IPS-15b (cell line): ENCODE measurements at regions not wholly inside any gene's neighbourhood (a gene's known extent, or its start where the extent isn't known, plus 50 kb on each side); places are given as distances from the start of the nearest gene placed in this dataset.
"Not testable (repeated sequence)": the region's sequence is repeated elsewhere in the genome, so short reads cannot be mapped to it uniquely, and the experiment has no call there.

Experiments used
- H3K27me3 ChIP-seq: one replicate; pipeline ENCODE4 v1.6.1; 2013; ENCODE audit warnings: low read length; ENCODE audit not compliant: control insufficient read depth, insufficient read depth
- H3K36me3 ChIP-seq: one replicate; pipeline ENCODE4 v1.6.1; 2013; ENCODE audit warnings: low read length; ENCODE audit not compliant: control insufficient read depth, insufficient read depth
- H3K4me1 ChIP-seq: one replicate; pipeline ENCODE4 v1.6.1; 2013; ENCODE audit warnings: mild to moderate bottlenecking, low read length; ENCODE audit not compliant: control insufficient read depth, insufficient read depth
- H3K4me3 ChIP-seq: one replicate; pipeline ENCODE4 v1.5.1; 2013; ENCODE audit warnings: low read depth, low read length
- H3K9ac ChIP-seq: one replicate; pipeline ENCODE4 v1.6.1; 2013; ENCODE audit warnings: low read depth, mild to moderate bottlenecking, low read length
- H3K9me3 ChIP-seq: one replicate; pipeline ENCODE4 v1.6.1; 2013; ENCODE audit warnings: mild to moderate bottlenecking, low read length; ENCODE audit not compliant: control insufficient read depth, insufficient read depth

DNA sequence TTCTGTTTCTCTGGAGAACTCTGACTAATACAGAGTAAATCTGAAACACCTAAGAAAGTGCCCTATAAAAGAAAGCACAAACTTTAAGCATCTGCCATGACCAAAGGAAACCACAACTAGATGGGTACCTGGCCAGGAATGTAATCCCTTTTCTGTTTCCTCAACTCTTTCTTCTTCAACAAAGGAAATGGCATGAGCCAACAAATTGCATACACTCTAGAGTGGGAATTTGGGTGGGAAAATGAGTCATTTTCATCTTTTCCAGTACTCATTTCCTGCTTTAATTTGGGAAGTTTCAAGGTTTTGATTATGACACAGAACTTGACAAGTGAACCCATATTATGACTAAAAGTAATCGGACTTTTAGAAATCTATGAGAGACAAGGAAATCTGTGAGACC, 349.2 kb upstream of the RORB start:
- Histone ChIP-seq H3K27me3 (no peaks in the 10 kb centered on the region), H3K9ac (no peak overlapping the region), H3K4me3 (no peak overlapping the region), H3K4me1 (no peaks in the 10 kb centered on the region), H3K36me3 (no peaks in the 10 kb centered on the region), H3K9me3 (no peaks in the 10 kb centered on the region)

DNA sequence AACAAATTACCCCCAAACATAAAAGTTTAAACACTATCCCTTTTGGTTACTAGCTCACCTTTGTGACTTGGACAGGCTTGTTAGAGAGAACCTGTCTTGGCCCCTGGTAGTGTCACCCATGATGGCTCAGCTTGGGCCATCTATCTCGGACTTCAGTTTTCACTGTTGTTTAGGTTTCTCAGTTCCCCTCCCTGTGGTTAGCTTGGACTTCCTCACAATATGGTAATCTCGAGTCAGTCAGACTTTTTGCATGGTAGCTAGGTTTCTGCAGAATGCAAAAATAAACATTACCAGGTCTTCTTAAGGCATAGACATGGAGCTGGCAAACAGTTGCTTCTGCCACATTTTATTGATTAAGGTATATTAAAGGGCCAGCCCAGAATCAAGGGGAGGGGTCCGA, 324.3 kb upstream of the RORB start:
- H3K4me1 ChIP-seq: no peaks in the 10 kb centered on the region
- no peaks in the 10 kb centered on the region for H3K9me3 ChIP-seq
- H3K4me3 ChIP-seq: no peak overlapping the region
- no peaks in the 10 kb centered on the region for H3K27me3 ChIP-seq
- no peak overlapping the region for H3K9ac ChIP-seq
- H3K36me3 ChIP-seq: no peaks in the 10 kb centered on the region

DNA sequence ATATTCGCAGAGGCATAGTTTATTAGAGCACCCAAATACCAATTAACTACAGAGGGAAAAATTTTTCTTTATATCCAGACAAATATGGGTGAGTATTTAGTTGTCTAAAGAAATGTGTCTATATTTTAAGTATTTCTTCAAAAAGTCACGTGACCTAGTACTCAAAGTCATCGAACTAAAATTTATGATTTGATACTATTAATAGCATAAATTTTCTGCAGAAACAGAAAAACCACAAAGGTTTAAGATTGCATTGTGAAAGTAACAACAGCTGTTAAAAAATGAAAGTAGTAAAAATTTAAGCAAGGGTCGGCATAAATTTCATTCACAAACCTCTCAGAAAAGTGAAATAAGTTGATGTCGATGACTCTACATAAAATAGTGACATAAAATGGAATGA, 323.9 kb upstream of the RORB start:
- Histone ChIP-seq H3K9me3 (no peaks in the 10 kb centered on the region), H3K4me3 (no peak overlapping the region), H3K27me3 (no peaks in the 10 kb centered on the region), H3K4me1 (no peaks in the 10 kb centered on the region), H3K9ac (no peak overlapping the region), H3K36me3 (no peaks in the 10 kb centered on the region)

DNA sequence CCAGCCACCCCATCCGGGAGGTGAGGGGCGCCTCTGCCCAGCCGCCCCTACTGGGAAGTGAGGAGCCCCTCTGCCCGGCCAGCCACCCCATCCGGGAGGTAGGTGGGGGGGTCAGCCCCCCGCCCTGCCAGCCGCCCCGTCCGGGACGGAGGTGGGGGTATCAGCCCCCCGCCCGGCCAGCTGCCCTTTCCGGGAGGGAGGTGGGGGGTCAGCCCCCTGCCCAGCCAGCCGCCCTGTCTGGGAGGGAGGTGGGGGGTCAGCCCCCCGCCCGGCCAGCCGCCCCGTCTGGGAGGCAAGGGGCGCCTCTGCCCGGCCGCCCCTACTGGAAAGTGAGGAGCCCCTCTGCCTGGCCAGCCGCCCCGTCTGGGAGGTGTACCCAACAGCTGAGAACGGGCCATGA, 299.4 kb upstream of the RORB start:
- H3K9me3 ChIP-seq, H3K36me3 ChIP-seq, H3K9ac ChIP-seq, H3K27me3 ChIP-seq, H3K4me3 ChIP-seq, H3K4me1 ChIP-seq: not testable (repeated sequence)

DNA sequence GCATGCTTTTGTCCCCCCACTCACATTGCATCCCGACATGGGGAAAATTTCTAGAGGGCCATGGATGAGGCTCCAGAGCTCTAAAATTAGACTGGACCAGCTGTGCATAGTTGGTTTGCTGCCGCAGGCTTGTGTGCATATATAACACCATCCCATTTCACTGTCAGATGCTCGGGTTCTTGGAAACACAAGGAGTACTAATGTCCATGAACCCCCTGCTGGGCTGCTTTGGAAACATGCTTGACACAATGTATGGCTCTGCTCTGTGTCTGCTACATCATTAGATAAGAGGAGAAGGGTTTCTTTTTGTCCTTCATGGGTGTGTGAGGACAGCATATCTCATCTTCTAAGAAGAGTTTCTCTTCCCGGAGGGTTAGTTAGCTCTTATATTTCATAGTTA, 292.1 kb upstream of the RORB start:
- Histone ChIP-seq H3K9me3 (no peaks in the 10 kb centered on the region), H3K4me1 (no peaks in the 10 kb centered on the region), H3K27me3 (no peaks in the 10 kb centered on the region), H3K9ac (no peak overlapping the region), H3K36me3 (no peaks in the 10 kb centered on the region), H3K4me3 (no peak overlapping the region)

DNA sequence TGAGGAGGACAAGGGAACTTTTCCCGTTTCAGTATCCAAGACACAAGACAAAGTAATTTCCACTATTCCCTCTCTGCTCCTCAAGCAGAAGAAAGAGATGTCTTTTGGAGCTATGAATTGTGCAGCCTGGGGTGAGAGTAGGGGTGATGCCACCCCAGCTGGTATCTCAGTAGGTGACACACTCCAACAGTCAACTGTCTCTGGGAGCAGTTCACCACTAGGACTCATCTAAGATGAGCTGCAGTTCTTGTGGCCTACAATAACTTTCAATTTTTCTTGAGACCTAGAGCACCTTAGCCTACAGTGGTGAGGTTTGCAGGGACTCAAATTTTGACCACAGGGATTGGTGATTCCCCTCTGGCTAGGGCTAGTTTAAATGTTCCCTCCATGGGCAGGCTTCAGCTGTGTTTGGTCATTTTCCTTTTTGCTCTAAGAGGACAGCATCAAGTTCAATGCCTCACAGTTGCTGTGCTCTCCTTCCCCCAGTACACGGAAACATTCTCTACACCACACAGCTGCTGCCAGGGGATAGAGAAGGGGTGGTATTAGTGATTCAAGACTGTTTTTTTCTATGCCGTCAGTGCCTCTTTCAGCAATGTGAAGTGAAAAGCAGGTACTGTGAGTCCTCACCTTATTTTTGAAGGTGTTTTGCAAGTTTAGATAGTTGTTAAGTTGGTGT, 278.6 kb upstream of the RORB start:
- H3K9me3 ChIP-seq: no peaks in the 10 kb centered on the region
- peaks cover 5% of the 10 kb centered on the region for H3K4me1 ChIP-seq
- H3K9ac ChIP-seq: no peak overlapping the region
- no peak overlapping the region for H3K4me3 ChIP-seq
- no peaks in the 10 kb centered on the region for H3K27me3 ChIP-seq
- no peaks in the 10 kb centered on the region for H3K36me3 ChIP-seq

DNA sequence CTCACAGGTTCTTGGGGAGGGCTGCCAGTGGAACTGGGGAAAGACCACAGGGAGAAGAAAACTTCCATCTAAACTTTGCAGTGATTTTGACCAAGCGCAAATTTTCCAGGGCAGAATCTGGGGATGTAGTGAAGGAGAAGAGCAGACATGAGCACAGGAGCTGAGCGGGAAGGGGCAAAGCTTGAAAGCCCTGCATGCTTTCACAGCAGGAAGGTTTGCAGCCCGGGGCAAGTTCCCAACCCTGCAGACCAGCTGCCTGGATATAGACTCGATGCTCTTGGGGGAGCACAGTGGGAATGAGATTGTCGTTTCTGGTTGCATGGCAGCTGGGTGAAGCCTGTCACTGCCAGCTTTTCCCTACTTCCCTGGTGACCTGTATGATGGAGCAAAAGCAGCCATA, 276.8 kb upstream of the RORB start:
- Histone ChIP-seq H3K9ac (no peak overlapping the region), H3K36me3 (no peaks in the 10 kb centered on the region)

DNA sequence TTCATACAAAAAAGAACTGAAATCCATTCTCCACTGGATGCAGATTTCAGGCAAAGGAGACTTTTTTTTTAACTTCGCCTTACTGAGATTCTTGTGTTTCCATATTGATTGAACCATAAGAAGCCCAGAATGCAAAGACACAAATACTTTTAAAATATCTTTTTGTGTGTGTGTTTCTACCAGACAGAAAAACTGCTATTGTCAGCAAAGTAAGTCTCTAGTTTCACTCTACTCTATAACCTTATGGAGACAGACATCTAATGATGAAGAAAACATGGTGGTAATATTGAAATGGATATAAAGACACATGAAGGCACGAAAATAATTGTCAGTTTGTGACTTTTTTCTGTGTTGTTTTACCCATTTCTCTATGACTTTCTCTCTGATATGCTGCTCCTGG, 260.3 kb upstream of the RORB start:
- Histone ChIP-seq H3K4me3 (no peak overlapping the region), H3K36me3 (no peaks in the 10 kb centered on the region), H3K4me1 (no peaks in the 10 kb centered on the region), H3K27me3 (no peaks in the 10 kb centered on the region), H3K9ac (no peak overlapping the region), H3K9me3 (peaks cover under 1% of the 10 kb centered on the region)

More for the DNA sequence above, 276.8 kb upstream of the RORB start:
- Histone ChIP-seq H3K4me3 (no peak overlapping the region), H3K4me1 (peaks cover 5% of the 10 kb centered on the region), H3K27me3 (no peaks in the 10 kb centered on the region), H3K9me3 (no peaks in the 10 kb centered on the region)

DNA sequence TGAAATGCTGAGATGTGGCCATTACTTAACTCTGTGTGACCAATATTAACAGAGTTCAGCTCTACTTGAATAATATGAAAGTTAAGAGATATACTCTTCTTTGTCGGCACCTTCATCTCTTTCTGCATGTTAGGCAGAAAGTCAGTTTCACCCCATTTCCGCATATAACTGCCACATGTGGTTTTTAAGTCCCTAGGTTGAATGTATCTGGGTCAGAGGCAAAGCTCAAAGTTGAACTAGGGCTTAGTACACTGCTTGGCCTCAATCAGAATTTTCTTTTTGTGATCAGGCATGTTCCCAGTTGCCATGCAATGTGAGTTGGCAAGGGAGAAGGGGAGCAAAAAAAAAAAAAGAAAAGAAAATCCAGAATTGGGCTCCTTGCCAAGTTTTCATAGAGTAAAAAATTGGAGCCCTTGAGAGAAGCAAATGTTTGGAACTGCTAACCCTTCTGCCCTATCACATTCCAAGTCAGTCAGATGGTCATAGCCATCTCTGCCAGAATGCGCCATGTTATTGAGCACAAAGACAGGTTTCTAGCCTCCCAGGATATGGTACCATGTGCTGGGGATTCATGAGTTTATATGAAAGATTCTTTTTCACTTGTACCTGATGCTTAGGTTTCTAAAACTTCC, 251.2 kb upstream of the RORB start:
- H3K4me1 ChIP-seq: no peaks in the 10 kb centered on the region
- no peaks in the 10 kb centered on the region for H3K27me3 ChIP-seq
- H3K9ac ChIP-seq: no peak overlapping the region
- no peak overlapping the region for H3K4me3 ChIP-seq
- H3K9me3 ChIP-seq: no peaks in the 10 kb centered on the region
- no peaks in the 10 kb centered on the region for H3K36me3 ChIP-seq

DNA sequence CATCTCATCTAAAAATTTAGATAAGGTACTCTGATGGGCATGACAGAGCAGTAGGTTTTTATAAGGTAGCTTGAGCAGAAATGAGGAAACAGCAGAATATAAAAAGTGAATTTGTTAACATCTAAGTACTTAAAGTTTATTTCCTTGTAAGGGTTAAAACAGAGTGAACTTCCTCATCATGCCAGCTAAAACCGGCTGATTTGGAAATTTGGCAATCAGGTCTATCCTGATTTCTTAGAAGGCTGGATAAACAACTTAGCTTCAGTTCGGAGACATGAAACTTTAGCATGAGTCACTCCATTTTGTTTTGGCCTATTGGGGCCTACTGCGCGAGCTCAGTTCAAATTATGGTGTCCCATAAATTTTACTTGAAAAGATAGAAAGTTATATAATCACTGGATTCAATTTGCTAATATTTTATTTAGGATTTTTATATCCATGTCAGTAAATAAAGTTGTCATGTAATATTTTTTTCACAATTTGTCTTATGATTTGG, 241.6 kb upstream of the RORB start:
- Histone ChIP-seq H3K9ac (no peak overlapping the region), H3K9me3 (no peaks in the 10 kb centered on the region), H3K4me1 (no peaks in the 10 kb centered on the region), H3K4me3 (no peak overlapping the region), H3K36me3 (no peaks in the 10 kb centered on the region), H3K27me3 (no peaks in the 10 kb centered on the region)

DNA sequence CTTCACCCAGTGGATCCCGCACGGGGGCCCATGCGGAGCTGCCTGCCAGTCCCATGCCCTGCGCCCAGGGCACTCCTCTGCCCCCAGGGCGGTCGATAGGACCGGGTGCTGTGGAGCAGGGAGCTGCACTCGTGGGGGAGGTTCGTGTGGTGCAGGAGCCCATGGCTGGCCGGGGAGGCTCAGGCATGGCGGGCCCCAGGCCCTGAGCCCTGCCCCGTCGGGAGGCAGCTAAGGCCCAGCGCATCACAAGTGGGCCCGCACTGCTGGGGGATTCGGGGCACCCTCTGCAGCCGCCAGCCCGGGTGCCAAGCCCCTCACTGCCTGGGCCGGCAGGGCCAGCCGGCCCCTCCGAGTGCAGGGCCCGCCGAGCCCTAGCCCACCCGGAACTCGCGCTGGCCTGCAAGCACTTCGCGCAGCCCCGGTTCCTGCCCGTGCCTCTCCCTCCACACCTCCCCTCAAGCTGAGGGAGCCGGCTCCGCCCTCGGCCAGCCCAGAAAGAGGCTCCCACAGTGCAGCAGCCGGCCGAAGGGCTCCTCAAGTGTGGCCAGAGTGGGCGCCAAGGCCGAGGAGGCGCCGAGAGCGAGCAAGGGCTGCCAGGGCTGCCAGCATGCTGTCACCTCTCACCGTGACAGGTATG, 221.1 kb upstream of the RORB start:
- Histone ChIP-seq H3K36me3 (no peaks in the 10 kb centered on the region), H3K9me3 (no peaks in the 10 kb centered on the region), H3K4me1 (no peaks in the 10 kb centered on the region), H3K9ac (no peak overlapping the region), H3K4me3 (no peak overlapping the region), H3K27me3 (no peaks in the 10 kb centered on the region)

DNA sequence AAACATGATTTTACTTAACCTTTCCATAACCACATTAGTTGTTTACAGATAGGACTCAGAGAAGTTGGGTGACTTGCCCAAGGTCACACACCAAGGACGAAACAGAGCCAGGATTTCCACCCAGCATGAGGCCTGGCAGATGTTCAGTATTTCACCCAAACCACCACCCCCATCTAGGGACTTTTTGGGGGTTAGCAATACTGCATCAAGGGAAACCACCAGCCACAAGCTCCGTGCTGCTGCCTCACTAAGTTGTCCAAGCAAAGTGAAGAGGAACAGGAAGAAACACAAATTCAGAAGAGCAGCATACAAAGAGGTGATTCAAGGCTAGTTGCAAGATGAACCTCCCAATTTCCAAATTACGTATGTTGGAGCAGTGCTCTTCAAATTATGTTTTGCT, 219.6 kb upstream of the RORB start:
- no peaks in the 10 kb centered on the region for H3K4me1 ChIP-seq
- H3K36me3 ChIP-seq: no peaks in the 10 kb centered on the region
- H3K9ac ChIP-seq: no peak overlapping the region
- H3K27me3 ChIP-seq: no peaks in the 10 kb centered on the region
- no peaks in the 10 kb centered on the region for H3K9me3 ChIP-seq
- no peak overlapping the region for H3K4me3 ChIP-seq
